HG03442 (cell line): ENCODE measurements at regions not wholly inside any gene's neighbourhood (a gene's known extent, or its start where the extent isn't known, plus 50 kb on each side); places are given as distances from the start of the nearest gene placed in this dataset.

Source experiments
- ATAC-seq: cut with Tn5 transposase; IDR thresholded peaks from one replicate; pipeline ENCODE4 v1.9.1; 2021; ENCODE audit warnings: mild to moderate bottlenecking, moderate library complexity; ENCODE audit not compliant: unreplicated experiment

DNA sequence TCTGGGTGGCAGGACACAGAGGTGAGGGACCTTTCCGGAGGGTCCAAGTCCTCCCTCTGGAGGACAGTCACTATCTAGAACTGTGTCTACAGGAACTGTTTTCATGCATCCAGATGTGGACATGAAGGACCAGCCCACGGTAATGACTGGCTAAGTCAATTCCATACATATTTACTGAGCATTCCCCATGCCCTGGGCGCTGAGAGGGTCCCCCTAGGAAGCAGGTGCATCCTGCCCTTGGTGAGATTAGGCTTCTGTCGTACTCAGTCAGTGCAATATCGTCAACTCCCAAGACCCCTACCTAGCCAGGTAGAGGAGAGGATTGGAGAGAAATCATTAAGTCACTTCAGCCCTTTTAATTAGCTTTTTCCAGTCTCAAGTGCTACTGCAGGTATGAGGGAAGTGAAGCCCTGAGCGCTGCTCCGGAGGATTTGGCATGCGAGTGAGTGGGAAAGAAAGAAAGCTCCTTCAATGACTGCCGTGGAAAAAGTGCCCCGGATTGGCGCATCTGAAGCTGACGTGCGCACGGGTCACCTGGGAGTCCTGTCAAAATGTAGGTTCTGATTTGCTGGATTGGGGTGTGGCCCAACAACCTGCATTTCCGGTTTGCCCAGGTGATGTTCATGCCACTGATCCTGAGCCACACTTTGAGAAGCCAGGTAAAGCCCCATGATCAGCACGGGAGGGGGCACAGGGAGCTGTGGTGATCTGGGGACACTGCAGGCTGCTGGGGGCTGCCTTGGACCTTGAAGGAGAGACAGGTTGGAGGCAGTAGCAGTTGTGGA is 367.4 kb upstream of the TNRC6C start:
- ATAC-seq, result no peak

DNA sequence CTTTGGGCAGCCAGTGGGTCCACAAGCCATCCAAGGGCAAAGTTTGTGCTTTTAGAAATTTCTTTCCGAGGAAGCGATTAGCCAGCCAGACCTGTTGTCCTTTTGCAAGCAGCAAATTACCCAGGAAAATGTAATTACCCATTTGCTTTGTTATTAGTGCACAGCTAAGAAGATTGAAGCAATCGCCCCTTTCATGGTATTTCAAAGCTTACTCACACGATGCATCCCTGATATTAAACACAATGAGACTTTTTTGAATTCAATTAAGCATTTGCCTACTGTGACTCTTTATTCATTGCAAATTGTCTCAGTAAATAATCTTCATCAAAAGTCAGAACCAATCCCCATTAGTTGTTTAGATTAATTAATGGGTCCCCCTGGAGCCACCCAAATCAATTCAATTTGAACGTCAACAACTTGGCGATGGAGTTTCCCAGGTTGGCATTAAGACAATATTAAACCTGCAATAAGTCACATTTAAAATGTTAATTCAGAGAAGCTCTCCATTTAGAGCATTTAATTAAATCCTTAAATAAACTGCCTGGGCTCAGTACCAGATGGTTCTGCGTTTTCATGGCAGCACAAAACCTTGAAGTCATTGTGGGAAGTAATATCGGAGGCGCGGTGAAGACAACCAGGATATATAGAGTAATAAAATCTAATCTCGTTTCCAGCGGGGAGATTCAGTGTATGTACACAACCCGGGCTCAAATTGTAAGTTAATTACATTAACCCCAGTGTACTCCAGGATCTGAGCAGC is 366.2 kb upstream of the TNRC6C start:
- no peak for ATAC-seq

DNA sequence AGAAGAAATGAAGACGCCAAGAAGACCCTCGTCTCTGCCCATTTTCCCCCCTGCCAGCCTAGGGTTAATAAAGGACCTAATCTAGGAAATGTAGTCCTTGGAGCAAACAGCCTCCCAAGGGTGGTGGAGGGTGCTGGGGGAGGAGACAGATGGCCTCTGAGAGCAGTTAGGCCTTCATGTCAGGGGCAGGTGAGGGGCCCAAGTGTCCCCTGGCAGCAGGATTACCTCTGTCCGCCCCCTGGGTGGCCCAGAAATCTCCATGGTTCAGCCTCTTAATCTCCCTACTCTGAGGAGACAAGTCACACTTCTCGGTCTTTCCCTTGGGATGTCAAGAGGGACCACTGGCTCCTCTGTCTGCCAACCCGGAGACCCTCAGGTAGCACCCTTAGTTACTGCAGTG is 365.4 kb upstream of the TNRC6C start:
- ATAC-seq, result no peak

DNA sequence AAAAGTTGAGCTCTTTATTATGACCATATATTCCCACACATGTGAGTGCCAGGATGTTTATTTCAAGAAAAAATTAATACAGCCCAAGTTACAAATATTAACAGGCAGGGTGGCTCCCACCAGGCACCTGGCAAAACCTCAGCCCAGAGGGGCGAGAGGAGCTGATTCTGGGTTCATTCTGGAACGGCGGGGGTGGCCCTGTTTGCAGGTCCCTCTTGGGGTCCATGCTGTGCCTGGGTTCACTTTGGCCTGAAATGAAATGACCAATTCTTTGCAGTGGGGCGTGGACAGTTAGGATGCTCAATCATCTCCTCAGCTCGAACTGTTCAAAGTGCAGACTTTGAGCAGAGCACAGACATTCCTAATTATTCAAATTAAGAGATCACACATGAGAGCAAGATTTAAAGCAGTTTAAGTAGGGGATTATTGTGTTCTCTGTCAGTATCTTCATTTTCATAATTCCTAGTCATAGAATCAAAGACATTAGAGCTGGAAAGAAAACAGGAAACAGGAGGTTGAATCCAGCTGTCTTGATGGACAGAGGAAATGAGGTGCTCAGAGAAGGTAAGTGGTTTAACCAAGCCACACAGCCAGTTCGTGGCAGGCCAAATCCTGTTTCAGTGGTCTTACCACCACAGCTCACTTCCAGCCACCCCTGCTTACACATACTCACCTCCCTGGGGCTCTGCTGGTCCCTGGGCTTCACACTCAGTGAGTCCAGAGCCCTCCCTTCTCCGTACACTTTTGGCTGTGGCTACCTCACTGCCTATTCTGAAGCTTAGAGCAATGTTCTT is 363.9 kb upstream of the TNRC6C start:
- ATAC-seq, result no peak

DNA sequence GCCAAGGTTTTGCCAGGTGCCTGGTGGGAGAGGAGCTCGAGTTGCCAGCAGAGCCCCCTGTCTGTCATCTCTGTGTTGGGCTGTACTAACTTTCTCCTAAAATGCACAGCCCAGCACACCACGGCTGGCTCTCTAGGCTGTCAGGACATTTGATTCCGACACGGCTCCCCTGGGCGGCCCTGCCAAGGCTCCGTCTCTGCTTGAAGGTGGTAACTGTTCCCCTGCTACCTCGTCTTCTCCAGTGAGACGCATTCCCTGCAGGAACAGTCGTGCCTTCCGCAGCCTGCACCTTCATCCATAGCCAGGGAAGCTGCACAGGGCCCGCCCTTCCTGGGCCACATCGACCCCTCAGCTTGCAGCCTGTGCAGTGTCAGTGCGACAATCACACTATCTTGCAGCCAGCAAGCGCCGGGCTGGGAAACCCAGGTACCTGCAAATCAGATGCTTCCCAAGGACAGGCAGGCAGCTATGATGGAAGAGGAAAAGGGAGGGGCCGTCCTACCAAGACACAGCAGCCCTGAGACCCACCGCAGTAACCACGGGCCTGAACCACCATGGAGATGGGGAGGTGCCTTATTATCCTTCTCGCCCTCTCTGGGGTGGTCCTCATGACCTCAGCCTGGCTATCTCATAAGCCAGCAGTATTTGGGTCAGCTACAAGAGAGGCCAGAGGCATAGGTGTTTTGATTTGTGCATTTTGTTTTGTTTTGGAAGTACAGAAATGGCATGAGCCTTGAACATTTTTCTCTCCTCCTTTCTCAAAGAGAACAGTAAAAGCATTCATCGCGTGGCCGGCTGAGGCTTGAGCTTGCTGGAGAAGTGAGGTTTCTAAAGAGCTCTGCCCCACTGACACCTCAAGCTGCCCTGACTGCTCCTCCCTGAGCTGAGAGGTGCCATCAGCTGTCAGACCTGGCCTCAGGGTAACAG is 361.7 kb upstream of the TNRC6C start:
- no peak for ATAC-seq

DNA sequence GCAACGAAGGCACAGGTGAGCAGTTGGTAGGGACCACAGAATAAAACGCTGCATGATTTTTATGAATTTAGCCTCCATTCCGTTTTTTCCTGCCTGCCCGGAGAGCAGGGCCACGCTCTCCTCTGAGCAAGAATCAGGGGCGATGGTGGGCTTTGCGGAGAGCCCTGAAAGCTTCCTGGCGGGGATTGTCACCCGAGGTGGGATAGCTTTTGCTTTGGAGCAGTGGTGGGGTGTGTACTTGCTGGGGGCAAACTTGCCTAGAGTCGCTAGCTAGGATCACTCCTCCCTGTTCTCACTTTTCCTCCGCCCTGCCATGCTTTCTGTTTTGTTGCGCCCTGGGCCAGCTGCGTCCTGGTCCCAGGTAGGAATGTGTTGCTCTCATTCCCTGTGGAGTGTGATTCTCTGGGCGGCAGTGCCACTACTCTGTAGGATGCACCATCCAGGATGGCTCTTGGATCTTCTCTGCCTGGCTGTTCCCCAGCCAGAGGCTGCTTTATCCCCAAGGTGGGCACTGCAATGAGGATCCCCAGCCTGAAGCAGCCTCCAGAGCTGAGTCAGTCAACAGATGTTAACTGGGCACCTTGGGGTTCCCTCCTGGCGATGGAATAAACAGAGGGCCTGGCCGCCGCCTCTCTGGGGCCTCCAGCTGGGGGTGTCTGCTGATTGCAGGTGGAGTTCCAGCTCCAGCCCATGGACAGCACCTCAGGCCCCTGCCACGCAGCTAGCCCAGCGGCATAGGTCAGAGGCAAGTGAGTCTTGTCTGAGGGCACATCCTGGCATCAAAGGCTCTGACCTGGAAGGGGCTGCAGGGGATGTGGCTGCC is 360.9 kb upstream of the TNRC6C start:
- ATAC-seq, result no peak

DNA sequence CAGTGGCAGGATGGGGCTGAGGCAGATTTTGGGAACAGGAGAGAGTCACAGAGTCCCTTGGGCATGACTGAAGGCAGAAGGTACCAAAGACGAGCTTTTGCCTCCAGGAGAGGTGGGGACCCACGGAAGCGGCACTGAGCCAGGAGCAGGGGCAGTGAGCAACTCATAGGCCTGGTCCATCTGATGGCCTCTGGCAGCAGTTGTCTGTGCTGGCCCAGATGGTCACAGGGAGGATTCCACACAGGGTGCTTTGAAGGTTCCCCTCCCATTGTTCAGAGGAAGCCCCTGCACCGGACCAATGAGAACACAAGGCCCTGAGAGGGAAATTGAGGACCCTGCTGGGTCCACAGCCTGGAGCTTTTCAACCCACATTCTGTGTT is 360.3 kb upstream of the TNRC6C start:
- ATAC-seq, result no peak

DNA sequence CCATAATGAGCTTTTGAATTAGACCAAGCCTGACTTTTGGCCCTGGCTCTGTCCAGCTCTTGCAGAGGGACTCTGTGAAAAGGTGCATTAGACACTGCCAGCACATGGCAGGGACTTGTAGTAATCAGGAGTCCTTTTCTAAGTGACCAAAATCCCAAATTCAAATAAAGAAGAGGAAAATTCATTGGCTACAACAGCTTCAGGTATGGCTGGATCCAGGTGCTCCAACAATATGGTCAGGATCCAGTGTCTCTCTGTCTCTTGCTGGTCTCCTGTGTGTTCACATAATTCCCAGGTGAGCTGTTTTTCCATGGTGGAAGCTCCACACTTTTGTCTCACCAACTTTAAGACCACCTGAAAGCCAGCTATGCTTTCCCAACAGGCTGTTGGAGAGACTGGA is 358.8 kb upstream of the TNRC6C start:
- no peak for ATAC-seq

DNA sequence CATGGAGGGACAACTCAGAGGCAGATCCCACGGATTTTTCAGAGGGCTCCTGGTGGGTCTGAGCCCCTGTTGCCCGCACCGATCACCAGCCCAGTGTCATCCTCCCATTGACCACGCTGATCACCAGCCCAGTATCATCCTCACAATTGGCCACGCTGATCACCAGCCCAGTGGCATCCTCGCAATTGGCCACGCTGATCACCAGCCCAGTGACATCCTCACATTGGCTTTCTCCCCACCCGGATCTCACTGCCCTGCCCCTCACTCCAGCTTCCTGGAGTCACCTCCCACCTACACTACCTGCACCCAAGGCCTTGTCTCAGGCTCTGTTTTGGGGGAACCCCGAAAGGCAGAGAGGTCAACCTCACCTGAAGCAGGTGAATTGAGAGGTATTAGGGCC is 358.2 kb upstream of the TNRC6C start:
- ATAC-seq, result no peak

DNA sequence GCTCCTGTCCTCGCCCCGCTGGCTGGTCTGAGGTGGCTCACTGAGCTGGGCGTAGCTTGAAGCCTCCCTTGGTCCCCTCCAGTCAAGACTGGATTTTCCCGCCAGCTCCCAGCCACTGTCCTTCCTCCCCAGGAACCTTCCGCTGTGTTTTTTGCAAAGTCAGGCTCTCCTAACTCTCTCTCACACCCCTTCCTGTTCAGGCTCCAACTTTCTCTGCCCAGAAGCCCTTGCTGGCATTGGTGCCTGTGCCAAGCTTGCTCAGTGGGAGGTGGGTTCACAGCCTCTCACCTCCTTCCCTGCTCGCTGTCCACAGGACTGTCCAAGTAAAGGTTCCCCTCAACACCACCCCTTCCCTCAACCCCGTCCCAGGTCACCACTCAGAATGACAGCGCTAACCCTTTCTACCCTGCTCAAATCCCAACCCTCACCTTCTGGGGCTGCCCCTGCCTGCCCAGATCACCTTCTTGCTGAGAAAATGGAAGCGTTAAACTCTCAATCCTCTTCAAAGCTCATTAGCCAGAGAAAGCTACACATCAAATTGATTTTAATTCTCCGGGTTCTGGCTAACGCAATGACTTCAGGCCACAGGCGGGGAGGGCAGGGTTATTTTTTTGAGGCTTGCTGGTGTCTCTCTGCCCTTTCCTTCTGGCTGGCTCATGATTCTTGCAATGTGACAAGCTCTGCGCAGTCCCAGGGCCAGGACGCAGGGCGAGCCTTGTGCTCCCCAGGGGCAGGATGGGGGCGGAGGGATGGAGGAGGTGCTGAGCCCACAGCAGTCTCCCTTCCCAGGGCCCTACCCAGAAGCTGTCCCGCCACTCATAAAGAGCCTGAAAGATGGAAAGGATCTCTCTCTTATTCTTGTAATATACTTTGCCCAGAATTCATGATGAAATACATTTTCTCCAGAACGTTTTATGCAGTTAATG is 357.2 kb upstream of the TNRC6C start:
- no peak for ATAC-seq

DNA sequence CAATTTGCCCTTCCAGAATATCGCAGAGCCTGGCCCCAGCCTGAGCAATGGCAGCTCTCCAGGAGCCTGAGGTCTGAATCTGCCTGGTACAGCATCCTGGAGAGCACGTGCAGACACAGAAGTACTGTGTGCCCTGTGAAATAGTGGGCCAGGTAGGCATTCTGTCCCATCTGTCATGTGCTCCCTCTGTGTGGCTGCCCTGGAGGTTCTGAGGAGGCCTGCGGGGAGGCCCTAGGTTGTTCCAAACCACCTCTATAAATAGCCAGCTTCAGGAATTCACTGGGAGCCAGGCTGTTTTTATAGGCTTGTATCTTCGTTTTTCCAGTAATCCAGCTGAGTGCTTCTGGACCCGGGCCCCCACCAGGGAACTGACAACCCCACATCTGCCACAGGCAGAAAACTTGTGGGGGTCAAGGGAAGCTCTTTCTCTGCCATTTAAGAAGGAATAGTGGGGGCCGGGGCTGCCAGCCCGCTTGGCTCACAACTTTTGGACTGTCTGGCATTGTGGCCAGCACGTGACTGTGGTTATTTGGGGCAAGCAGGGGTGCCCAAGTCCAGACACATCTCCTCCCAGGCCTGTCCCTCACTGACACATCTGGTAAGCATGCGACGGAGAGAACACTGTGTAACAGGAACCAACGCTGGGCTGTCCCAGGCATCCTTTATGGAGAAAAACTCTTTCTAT is 356.3 kb upstream of the TNRC6C start:
- ATAC-seq, result no peak

DNA sequence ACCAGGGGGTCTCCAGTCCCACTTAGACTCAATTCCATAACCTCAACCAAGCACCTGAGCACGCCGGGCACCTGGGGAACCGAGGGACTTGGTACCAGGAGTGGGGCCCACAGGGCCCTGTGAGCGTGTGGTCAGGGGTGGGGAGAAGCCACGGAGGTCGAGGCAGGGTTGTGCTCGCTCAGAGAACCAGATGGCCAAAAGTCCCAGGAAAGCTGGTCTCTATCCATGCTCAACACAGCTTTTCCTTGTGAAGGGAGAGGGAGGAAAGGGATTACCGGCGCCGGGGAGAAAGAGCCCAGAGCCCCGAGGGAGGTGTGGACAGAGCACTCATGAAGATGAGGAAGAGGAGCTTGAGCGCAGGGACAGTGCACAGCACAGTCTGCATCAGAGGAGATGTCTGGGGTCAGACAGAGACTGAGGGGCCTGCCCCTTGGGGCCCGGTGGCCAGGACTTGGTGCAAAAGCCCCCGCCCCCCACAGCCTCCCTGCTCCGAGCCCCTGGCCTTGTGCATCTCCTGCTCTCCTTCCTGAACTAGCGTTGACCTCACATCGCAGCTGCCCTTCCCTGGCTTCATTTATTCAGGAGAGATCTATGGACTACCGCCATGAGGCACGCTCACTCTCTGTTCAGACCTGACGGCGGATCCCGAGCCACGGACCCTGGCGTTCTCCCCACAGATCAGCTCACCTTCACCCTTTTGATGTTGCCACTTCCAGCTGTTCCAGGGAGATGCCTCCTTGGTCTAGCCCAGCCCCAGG is 355.4 kb upstream of the TNRC6C start:
- ATAC-seq, result no peak

DNA sequence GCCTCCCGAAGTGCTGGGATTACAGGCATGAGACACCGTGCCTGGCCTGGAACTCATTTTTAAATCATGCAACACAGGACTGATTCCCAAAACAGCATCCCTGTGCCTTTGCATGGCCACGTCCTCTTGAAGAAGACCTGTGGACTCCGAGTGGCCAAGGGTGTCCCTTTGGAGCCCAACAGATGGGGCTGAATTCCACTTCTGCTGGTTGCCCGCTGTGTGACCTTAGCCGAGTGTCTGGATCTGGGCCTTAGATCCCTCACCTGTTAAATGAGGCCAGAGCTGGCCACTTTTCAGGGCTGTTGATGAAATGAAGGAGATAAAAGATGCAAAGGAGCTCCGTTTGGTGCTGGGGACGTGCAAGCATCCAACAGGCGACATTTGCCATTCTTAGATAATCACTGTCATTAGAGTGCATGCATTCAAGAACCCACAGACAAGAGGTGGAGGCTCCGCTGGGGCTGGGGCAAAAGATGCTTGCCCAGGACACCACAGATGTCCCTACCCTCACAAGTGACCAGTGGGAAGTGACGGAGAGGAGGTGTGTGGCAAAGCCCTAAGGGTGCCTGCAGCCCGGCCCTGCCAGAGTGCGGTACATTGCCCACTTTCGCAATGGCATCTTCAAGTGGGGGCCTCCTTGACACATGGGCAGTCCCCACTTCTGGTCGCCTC is 354.1 kb upstream of the TNRC6C start:
- no peak for ATAC-seq

DNA sequence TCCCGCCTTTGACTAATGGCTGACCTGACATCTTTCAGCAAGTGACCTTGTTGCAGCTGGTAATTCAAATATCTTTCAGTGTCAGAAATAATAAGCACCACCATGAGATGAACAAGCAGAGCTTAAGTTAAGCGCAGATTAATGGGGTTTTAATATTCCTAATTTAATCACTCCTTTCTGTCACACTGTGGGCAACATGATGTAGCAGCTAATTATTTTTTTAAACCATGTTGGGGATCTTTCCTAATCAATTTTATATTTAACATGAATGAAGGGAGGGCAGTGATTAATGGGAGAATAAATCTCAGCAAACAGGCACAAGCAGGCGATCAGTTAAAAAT is 353.6 kb upstream of the TNRC6C start:
- no peak for ATAC-seq

DNA sequence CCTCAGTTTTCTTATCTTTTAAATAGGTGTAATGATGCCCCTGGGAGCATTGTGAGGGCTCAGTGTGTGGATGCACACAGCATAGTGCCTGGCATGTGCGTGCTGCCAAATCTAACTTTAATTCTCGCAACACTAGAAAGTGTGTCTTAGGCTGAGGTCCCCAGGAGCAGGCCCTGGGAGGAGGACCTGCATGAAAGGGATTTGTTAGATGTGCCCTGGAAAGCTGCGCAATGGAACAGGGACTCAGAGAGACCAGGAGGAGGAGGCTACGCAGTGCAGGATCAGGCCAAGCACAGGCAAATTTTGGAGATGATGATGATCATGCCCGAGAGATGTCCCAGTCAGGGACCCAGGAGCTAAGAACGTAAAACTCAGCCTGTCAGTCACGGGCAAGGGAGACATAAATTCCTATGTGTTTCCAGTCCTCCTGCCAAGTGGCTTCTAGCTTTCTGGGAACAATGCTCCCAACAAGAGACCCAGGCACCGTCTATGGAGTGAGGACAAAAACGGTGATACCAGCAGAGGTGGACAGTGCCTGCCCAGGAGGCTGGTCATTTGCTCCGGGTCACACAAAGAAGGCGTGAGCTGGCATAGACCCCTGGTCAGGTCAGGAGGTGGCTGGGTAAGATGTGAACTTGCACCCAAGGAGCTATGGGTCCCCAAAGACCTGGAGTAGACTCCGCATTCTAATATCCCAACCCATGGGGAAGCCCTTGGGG is 352.2 kb upstream of the TNRC6C start:
- ATAC-seq, result no peak

DNA sequence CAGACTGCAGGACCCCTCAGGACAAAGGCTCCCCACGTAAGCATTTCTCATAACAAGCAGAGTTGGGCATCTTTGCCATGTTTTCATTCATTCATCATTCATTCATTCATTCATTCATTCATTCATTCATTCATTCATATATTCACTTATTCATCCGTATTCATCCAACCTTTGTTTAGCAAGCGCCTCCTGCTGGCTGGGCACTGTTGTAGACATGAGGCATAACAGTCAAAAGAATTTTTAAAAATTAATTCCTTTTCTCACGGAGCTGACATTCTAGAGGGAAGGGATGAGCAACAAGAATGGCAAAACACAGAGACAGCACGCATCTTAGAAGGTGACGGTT is 351.7 kb upstream of the TNRC6C start:
- ATAC-seq, result no peak
